IMR-90 (cell line): ENCODE measurements at regions not wholly inside any gene's neighbourhood (a gene's known extent, or its start where the extent isn't known, plus 50 kb on each side); places are given as distances from the start of the nearest gene placed in this dataset.

Experiments used
- ATAC-seq: fragments of 200-7000 bp; cut with Tn5 transposase; 2 replicates; pipeline ENCODE4 v1.9.1; 2020; ENCODE audit warnings: low read depth, mild to moderate bottlenecking, moderate library complexity
- BruUV-seq: library from RNA; stranded (reverse); fragments of 400-500 nt; replicated peaks from 2 replicates; lab custom pipeline; 2021; lab: Mats Ljungman, UMichigan
- CTCF ChIA-PET: fragments of 300-600 bp; formaldehyde crosslinking; extraction: SDS; loops from one replicate; lab custom pipeline; 2021; ENCODE audit warnings: antibody characterized with exemption; lab: Yijun Ruan, JAX
- POLR2A ChIA-PET: fragments of 300-600 bp; sonication (Branson Sonifier 250); formaldehyde crosslinking; loops from one replicate; lab custom pipeline; 2022; ENCODE audit warnings: antibody characterized with exemption; ENCODE audit not compliant: unreplicated experiment; lab: Charles Lee
- DNase-seq: peaks from one replicate; pipeline ENCODE4 v3.0.0; 2013
- H2AFZ ChIP-seq: replicated peaks from 2 replicates; pipeline ENCODE3; 2013; ENCODE audit warnings: low read length, mild to moderate bottlenecking; ENCODE audit not compliant: poor library complexity
- H2AK5ac ChIP-seq: 2 replicates; pipeline ENCODE4 v1.6.1; 2013; ENCODE audit warnings: low read depth, low read length, inconsistent platforms
- H2AK9ac ChIP-seq: replicated peaks from 2 replicates; pipeline ENCODE3; 2013; ENCODE audit warnings: mild to moderate bottlenecking, low read depth, low read length, moderate library complexity; ENCODE audit not compliant: poor library complexity
- H2BK120ac ChIP-seq: 2 replicates; pipeline ENCODE4 v1.6.1; 2013; ENCODE audit warnings: low read depth, low read length, inconsistent platforms
- H2BK15ac ChIP-seq: 3 replicates; pipeline ENCODE4 v1.6.1; 2013; ENCODE audit warnings: low read depth, low read length, inconsistent platforms
- H2BK20ac ChIP-seq: 2 replicates; pipeline ENCODE4 v1.6.1; 2013; ENCODE audit warnings: low read depth, mild to moderate bottlenecking, inconsistent platforms, low read length, moderate library complexity
- H2BK5ac ChIP-seq: 2 replicates; pipeline ENCODE4 v1.6.1; 2013; ENCODE audit warnings: mild to moderate bottlenecking, low read depth, low read length, inconsistent platforms; ENCODE audit not compliant: poor library complexity, severe bottlenecking
- H3K14ac ChIP-seq: replicated peaks from 2 replicates; pipeline ENCODE4 v1.6.1; 2013; ENCODE audit warnings: low read depth, low read length, inconsistent platforms
- H3K18ac ChIP-seq: 2 replicates; pipeline ENCODE4 v1.6.1; 2013; ENCODE audit warnings: low read depth, low read length, control low read depth
- H3K23ac ChIP-seq: 2 replicates; pipeline ENCODE4 v1.6.1; 2013; ENCODE audit warnings: low read depth, low read length, inconsistent platforms
- H3K27ac ChIP-seq: 2 replicates; pipeline ENCODE4 v1.5.1; 2013; ENCODE audit warnings: mild to moderate bottlenecking, control low read depth, low read length; ENCODE audit not compliant: insufficient read depth
- H3K27me3 ChIP-seq: 2 replicates; pipeline ENCODE4 v1.6.1; 2013; ENCODE audit warnings: low read length; ENCODE audit not compliant: control insufficient read depth, insufficient read depth
- H3K36me3 ChIP-seq: 2 replicates; pipeline ENCODE4 v1.6.1; 2013; ENCODE audit warnings: low read length, mixed read lengths; ENCODE audit not compliant: control insufficient read depth, insufficient read depth
- H3K4ac ChIP-seq: 2 replicates; pipeline ENCODE4 v1.6.1; 2013; ENCODE audit warnings: low read depth, low read length, inconsistent platforms
- H3K4me1 ChIP-seq: 2 replicates; pipeline ENCODE4 v1.6.1; 2013; ENCODE audit warnings: low read length, mixed read lengths; ENCODE audit not compliant: control insufficient read depth, insufficient read depth
- H3K4me2 ChIP-seq: 2 replicates; pipeline ENCODE4 v1.6.1; 2013; ENCODE audit warnings: low read depth, mild to moderate bottlenecking, control low read depth, low read length, moderate library complexity
- H3K4me3 ChIP-seq: 2 replicates; pipeline ENCODE4 v1.5.1; 2013; ENCODE audit warnings: low read depth, mild to moderate bottlenecking, control low read depth, low read length, moderate library complexity; ENCODE audit not compliant: insufficient read depth
- H3K56ac ChIP-seq: 2 replicates; pipeline ENCODE4 v1.6.1; 2013; ENCODE audit warnings: low read length, inconsistent platforms; ENCODE audit not compliant: insufficient read depth; ENCODE audit errors: extremely low read depth
- H3K79me1 ChIP-seq, 2 experiments: 2 replicates each; pipeline ENCODE4 v1.6.1; 2013; ENCODE audit warnings: low read length in 2 of 2, inconsistent platforms in 1 of 2, low read depth in 1 of 2
- H3K9ac ChIP-seq: 2 replicates; pipeline ENCODE4 v1.6.1; 2013; ENCODE audit warnings: low read depth, low read length, control low read depth
- H3K9me1 ChIP-seq: 2 replicates; pipeline ENCODE4 v1.6.1; 2013; ENCODE audit warnings: low read length, inconsistent platforms; ENCODE audit not compliant: insufficient read depth
- H3K9me3 ChIP-seq: 2 replicates; pipeline ENCODE4 v1.6.1; 2013; ENCODE audit warnings: low read length; ENCODE audit not compliant: control insufficient read depth, insufficient read depth
- H4K20me1 ChIP-seq: 2 replicates; pipeline ENCODE4 v1.6.1; 2013; ENCODE audit warnings: low read length, inconsistent platforms; ENCODE audit not compliant: insufficient read depth
- H4K5ac ChIP-seq: 2 replicates; pipeline ENCODE4 v1.6.1; 2013; ENCODE audit warnings: mild to moderate bottlenecking, low read depth, low read length, control low read depth
- H4K8ac ChIP-seq, 2 experiments: 2 replicates each; pipeline ENCODE4 v1.6.1; 2013; ENCODE audit warnings: low read depth in 2 of 2, low read length in 2 of 2, control low read depth in 1 of 2, inconsistent platforms in 1 of 2
- H4K91ac ChIP-seq: 2 replicates; pipeline ENCODE4 v1.6.1; 2013; ENCODE audit warnings: low read depth, low read length, inconsistent platforms; ENCODE audit not compliant: insufficient read depth
- BHLHE40 ChIP-seq: fragments of 150-350 bp; IDR thresholded peaks from 2 replicates; pipeline ENCODE4 v1.6.1; 2016; ENCODE audit warnings: mild to moderate bottlenecking, low read depth, low read length
- CEBPB ChIP-seq: IDR thresholded peaks from 2 replicates; pipeline ENCODE4 v1.6.1; 2012; ENCODE audit warnings: low read depth, low read length, improper control_type of control experiment
- CHD1 ChIP-seq: IDR thresholded peaks from 2 replicates; pipeline ENCODE4 v1.6.1; 2012; ENCODE audit warnings: low read depth, low read length, improper control_type of control experiment
- FOS ChIP-seq: fragments of 150-350 bp; IDR thresholded peaks from 2 replicates; pipeline ENCODE4 v1.6.1; 2016; ENCODE audit warnings: low read depth, low read length
- MAZ ChIP-seq: IDR thresholded peaks from 2 replicates; pipeline ENCODE4 v1.6.1; 2012; ENCODE audit warnings: low read depth, mild to moderate bottlenecking, low read length, improper control_type of control experiment, moderate library complexity, borderline replicate concordance
- MXI1 ChIP-seq: IDR thresholded peaks from 2 replicates; pipeline ENCODE4 v1.6.1; 2012; ENCODE audit warnings: low read depth, mild to moderate bottlenecking, low read length, moderate library complexity, borderline replicate concordance
- POLR2A ChIP-seq: IDR thresholded peaks from 2 replicates; pipeline ENCODE4 v1.6.1; 2012; ENCODE audit warnings: mild to moderate bottlenecking, low read depth, low read length
- RAD21 ChIP-seq: IDR thresholded peaks from 2 replicates; pipeline ENCODE4 v1.6.1; 2012; ENCODE audit warnings: low read length, improper control_type of control experiment
- RCOR1 ChIP-seq: IDR thresholded peaks from 2 replicates; pipeline ENCODE4 v1.6.1; 2012; ENCODE audit warnings: mild to moderate bottlenecking, low read length, improper control_type of control experiment; ENCODE audit not compliant: insufficient replicate concordance
- SMC3 ChIP-seq: fragments of 150-350 bp; IDR thresholded peaks from 2 replicates; pipeline ENCODE4 v1.6.1; 2016; ENCODE audit warnings: low read depth, mild to moderate bottlenecking, antibody characterized with exemption, low read length, moderate library complexity
- WGBS, 2 experiments: methylation state at CpG; one replicate each; pipeline versions ENCODE4 v1.1.5 to v1.1.7; 2013; ENCODE audit warnings: missing lambda C conversion rate in 2 of 2; ENCODE audit not compliant: insufficient read length in 1 of 2; ENCODE audit errors: extremely low coverage in 2 of 2; 5-methylcytosine and 5-hydroxymethylcytosine counted together
- dilution Hi-C: fragments of 300-500 bp; cut with HindIII; formaldehyde crosslinking; loops from one replicate; pipeline ENCODE4 v1.14.3; 2018; ENCODE audit warnings: low sequenced_read_pairs; ENCODE audit not compliant: unreplicated experiment
- in situ Hi-C: fragments of 300-500 bp; cut with MboI; formaldehyde crosslinking; loops from 3 replicates; pipeline ENCODE4 v1.14.3; 2019; ENCODE audit warnings: low sequenced_read_pairs, inconsistent platforms, mixed read lengths
- intact Hi-C: fragments of 100-400 bp; cut with micrococcal nuclease; formaldehyde crosslinking; loops from 2 replicates; pipeline ENCODE4 v1.10.0; 2022
- TF ChIP-seq, protein P1 (sequence below): conservative IDR thresholded peaks from 2 replicates; pipeline ENCODE4 v1.5.1; 2012; ENCODE audit warnings: mild to moderate bottlenecking, low read depth, low read length, improper control_type of control experiment

DNA sequence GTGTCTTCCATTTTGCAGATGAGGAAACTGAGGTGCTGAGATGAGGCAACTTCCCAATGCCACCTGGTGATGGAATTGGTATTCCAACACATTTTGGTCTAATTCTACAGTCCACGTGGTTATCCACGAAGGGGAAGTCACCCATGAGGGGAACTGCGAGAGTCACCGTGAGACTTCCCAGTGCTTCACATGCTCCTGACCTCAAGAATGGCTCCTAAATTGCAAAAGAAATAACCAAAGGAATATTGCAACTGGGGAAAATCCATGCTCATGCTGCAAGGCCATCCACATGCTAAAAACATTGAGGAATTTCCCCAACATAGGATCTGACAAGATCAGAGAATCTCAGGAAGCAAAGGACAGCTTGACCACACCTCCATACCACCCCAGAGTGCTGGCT lies 153.9 kb downstream of the HS3ST3B1 start:
- no peak overlapping the region for H3K56ac ChIP-seq
- no peak overlapping the region for H2BK5ac ChIP-seq
- H3K4me1 ChIP-seq, result no peaks in the 10 kb centered on the region; the same call in 1 of the 2 replicates
- no peak overlapping the region for H3K4me2 ChIP-seq
- DNase-seq (no peak), ATAC-seq (no peak)
- H3K18ac ChIP-seq, result no peak overlapping the region
- H4K5ac ChIP-seq, result no peak overlapping the region
- no peak overlapping the region for H2BK120ac ChIP-seq
- no CpG with 5 or more reads among the region's 4 CpGs for WGBS, 2 experiments
- POLR2A ChIA-PET, result no interaction called here
- H3K4ac ChIP-seq, result no peak overlapping the region
- no peak overlapping the region for H2AFZ ChIP-seq
- no peak overlapping the region for H2AK5ac ChIP-seq
- in situ Hi-C loops, result no loop called here
- H2AK9ac ChIP-seq, result no peak overlapping the region
- dilution Hi-C loops, result no loop called here
- H2BK20ac ChIP-seq, result no peak overlapping the region
- no peak overlapping the region for H3K23ac ChIP-seq
- TF ChIP-seq SMC3 (no peak), FOS (no peak), RAD21 (no peak), MXI1 (no peak), POLR2A (no peak), BHLHE40 (no peak), CHD1 (no peak), CEBPB (no peak), RCOR1 (no peak), MAZ (no peak)
- TF ChIP-seq, protein P1, sequence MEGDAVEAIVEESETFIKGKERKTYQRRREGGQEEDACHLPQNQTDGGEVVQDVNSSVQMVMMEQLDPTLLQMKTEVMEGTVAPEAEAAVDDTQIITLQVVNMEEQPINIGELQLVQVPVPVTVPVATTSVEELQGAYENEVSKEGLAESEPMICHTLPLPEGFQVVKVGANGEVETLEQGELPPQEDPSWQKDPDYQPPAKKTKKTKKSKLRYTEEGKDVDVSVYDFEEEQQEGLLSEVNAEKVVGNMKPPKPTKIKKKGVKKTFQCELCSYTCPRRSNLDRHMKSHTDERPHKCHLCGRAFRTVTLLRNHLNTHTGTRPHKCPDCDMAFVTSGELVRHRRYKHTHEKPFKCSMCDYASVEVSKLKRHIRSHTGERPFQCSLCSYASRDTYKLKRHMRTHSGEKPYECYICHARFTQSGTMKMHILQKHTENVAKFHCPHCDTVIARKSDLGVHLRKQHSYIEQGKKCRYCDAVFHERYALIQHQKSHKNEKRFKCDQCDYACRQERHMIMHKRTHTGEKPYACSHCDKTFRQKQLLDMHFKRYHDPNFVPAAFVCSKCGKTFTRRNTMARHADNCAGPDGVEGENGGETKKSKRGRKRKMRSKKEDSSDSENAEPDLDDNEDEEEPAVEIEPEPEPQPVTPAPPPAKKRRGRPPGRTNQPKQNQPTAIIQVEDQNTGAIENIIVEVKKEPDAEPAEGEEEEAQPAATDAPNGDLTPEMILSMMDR, result no peak
- no peak overlapping the region for H3K27ac ChIP-seq
- no peak overlapping the region for H3K14ac ChIP-seq
- CTCF ChIA-PET, result no interaction called here
- H3K9me1 ChIP-seq, result no peaks in the 10 kb centered on the region
- H3K79me1 ChIP-seq, result no peaks in the 10 kb centered on the region
- intact Hi-C loops, result no loop called here
- H2BK15ac ChIP-seq, result no peak overlapping the region
- H3K4me3 ChIP-seq, result no peak overlapping the region
- BruUV-seq, result no TSS peak
- H3K36me3 ChIP-seq, result no peaks in the 10 kb centered on the region
- no peak overlapping the region for H3K9ac ChIP-seq
- H4K8ac ChIP-seq, result no peak overlapping the region
- H3K27me3 ChIP-seq, result peaks cover 2% of the 10 kb centered on the region; the same call in 1 of the 2 replicates
- no peaks in the 10 kb centered on the region for H3K9me3 ChIP-seq
- H4K91ac ChIP-seq, result no peak overlapping the region
- H4K20me1 ChIP-seq, result no peaks in the 10 kb centered on the region
